ENCODE measurements at regions not wholly inside any gene's neighbourhood (a gene's known extent, or its start where the extent isn't known, plus 50 kb on each side); places are given as distances from the start of the nearest gene placed in this dataset.

DNA sequence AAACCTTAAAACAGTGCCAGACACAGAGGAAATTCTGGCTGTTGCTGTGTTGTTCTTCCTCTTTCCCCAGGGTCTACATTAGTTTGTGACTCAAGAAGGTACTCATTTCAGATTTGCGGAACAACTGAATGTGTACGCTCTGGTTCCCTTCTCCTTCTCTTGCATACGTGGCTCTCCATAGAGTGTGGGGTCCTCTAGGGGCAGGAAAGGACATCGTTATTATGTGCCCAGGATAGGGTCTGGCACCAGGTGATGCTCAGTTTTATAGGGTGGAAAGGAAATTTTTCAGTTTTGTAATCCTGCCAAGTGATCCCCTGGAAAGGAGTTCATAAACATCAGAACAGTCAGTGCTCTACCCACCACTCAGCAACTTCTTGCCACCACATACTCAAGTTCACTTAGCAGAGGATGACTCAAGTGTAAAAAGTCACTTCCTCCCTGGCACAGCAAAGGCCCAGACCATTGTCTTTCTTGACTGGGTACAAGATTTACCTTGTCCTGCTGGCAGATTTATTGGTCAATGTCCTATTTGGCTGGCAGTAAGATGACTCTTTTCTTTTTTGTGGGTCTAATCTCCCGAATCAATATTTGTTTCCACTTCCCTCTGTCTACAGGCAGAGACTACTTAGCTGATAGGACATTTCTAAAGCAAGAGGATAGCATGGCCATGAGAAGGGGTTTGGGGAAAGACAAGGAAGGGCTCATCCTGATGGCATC lies 246.0 kb upstream of the TENM4 start:
- no peak overlapping the region for H3K27ac ChIP-seq
- no peak overlapping the region for H3K4me3 ChIP-seq
- no peaks in the 10 kb centered on the region for H3K9me3 ChIP-seq (ENCODE audit: low read depth)
- no peak for DNase-seq (ENCODE audit: low read depth in 1 of 2, low spot score in 1 of 2)
- no peak for TF ChIP-seq CTCF (IDR thresholded peaks at IDR 0.05; ENCODE audit: low read depth, low read length)
- H3K36me3 ChIP-seq: no peaks in the 10 kb centered on the region
- no peaks in the 10 kb centered on the region for H3K27me3 ChIP-seq
- H3K4me1 ChIP-seq (ENCODE audit: low read depth): peaks cover 8% of the 10 kb centered on the region

DNA sequence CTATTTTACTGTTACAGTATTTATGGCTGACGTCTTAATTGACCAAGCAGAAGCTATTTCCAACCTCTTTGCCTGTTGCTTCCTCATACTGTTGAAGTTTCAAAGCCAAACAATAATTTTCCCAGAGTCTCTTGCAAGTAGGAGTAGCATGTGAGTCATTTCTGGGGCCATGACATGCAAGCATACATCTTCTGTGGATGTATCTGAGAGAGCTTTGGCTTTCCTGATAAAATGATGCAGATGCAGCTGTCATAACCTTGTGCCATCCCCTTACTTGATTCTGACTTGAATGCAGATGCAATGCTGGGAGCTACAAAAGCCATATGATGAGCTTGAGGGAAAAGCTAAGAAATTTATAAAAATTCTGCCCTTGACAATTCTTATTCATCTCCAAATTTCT lies 243.1 kb upstream of the TENM4 start:
- TF ChIP-seq CTCF (IDR thresholded peaks at IDR 0.05; ENCODE audit: low read depth, low read length): no peak
- H3K36me3 ChIP-seq: no peaks in the 10 kb centered on the region
- H3K27ac ChIP-seq: no peak overlapping the region
- no peak overlapping the region for H3K4me3 ChIP-seq
- no peaks in the 10 kb centered on the region for H3K27me3 ChIP-seq
- peaks cover 8% of the 10 kb centered on the region for H3K4me1 ChIP-seq (ENCODE audit: low read depth)
- H3K9me3 ChIP-seq (ENCODE audit: low read depth): no peaks in the 10 kb centered on the region
- DNase-seq (ENCODE audit: low read depth in 1 of 2, low spot score in 1 of 2): no peak

- no peak for TF ChIP-seq CTCF (IDR thresholded peaks at IDR 0.05; ENCODE audit: low read depth, low read length)
These were observed 238.1 kb upstream of the TENM4 start for GRCh38 chr11:79678780-79679452.

DNA sequence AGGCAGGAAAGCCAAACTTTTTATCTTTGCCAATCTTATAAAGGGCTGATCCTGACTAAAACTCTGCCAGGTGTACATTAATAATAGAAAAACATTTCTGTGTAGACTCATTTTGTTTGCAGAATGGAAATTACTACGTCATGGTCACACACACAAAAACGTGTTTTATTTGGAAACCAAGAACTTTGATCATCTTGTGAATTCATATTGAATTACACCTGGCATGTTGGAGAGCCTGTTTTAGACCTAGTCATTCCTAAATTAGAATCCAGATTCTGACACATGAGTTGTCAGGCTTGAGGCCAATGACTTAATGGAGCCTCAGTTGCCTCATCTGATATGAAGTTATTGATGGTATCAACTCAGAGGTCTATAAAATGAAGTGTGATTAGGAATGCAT lies 235.6 kb upstream of the TENM4 start:
- DNase-seq (ENCODE audit: low read depth in 1 of 2, low spot score in 1 of 2): no peak
- no peaks in the 10 kb centered on the region for H3K36me3 ChIP-seq
- H3K27ac ChIP-seq: no peak overlapping the region
- no peaks in the 10 kb centered on the region for H3K9me3 ChIP-seq (ENCODE audit: low read depth)
- H3K4me3 ChIP-seq: no peak overlapping the region
- no peaks in the 10 kb centered on the region for H3K27me3 ChIP-seq
- TF ChIP-seq CTCF (IDR thresholded peaks at IDR 0.05; ENCODE audit: low read depth, low read length): no peak
- no peaks in the 10 kb centered on the region for H3K4me1 ChIP-seq (ENCODE audit: low read depth)

More at GRCh38 chr11:79678780-79679452, 238.1 kb upstream of the TENM4 start:
- DNase-seq (ENCODE audit: low read depth in 1 of 2, low spot score in 1 of 2): no peak
- no peaks in the 10 kb centered on the region for H3K36me3 ChIP-seq
- H3K9me3 ChIP-seq (ENCODE audit: low read depth): no peaks in the 10 kb centered on the region
- no peak overlapping the region for H3K27ac ChIP-seq
- no peaks in the 10 kb centered on the region for H3K27me3 ChIP-seq
- H3K4me3 ChIP-seq: no peak overlapping the region
- no peaks in the 10 kb centered on the region for H3K4me1 ChIP-seq (ENCODE audit: low read depth)

- DNase-seq (ENCODE audit: low read depth in 1 of 2, low spot score in 1 of 2): no peak
- H3K4me1 ChIP-seq (ENCODE audit: low read depth): no peaks in the 10 kb centered on the region
- no peaks in the 10 kb centered on the region for H3K27me3 ChIP-seq
- H3K27ac ChIP-seq: no peak overlapping the region
- no peak overlapping the region for H3K4me3 ChIP-seq
- no peaks in the 10 kb centered on the region for H3K9me3 ChIP-seq (ENCODE audit: low read depth)
- TF ChIP-seq CTCF (IDR thresholded peaks at IDR 0.05; ENCODE audit: low read depth, low read length): no peak
- H3K36me3 ChIP-seq: no peaks in the 10 kb centered on the region
These were observed 234.3 kb upstream of the TENM4 start for GRCh38 chr11:79675081-79675480.
